ENCODE measurements at regions not wholly inside any gene's neighbourhood (a gene's known extent, or its start where the extent isn't known, plus 50 kb on each side); places are given as distances from the start of the nearest gene placed in this dataset.

DNA sequence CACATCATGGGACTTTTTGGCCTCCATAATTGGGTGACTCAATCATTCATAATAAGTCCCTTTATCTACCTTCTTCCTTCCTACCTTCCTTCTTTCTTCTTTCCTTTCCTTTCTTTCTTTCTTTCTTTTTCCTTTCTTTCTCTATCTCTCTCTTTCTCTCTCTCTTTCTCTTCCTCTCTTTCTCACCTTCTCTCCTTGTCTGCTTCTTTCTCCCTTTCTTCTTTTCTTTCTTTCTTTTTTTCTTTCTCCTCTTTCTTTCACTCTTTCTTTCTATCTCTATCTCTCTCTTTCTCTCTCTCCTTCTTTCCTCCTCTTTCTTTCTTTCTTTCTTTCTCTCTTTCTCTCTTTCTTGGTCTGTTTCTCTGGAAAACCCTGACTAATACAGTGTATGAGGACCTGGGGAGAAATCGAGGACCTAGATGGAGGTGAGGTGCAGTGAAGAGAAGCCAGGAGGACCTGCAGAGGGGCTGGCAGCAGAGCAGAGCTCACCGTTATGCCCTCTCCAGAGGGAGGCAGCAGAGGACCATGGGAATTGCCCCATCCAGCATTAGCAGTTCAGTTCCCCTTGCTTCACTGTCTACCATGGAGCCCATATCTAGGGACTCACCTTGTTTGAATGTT is 52.7 kb upstream of the BTRC start:
- TF ChIP-seq EZH2 (IDR thresholded peaks at IDR 0.05; ENCODE audit: low read length) = no peak
- TF ChIP-seq, protein P1, sequence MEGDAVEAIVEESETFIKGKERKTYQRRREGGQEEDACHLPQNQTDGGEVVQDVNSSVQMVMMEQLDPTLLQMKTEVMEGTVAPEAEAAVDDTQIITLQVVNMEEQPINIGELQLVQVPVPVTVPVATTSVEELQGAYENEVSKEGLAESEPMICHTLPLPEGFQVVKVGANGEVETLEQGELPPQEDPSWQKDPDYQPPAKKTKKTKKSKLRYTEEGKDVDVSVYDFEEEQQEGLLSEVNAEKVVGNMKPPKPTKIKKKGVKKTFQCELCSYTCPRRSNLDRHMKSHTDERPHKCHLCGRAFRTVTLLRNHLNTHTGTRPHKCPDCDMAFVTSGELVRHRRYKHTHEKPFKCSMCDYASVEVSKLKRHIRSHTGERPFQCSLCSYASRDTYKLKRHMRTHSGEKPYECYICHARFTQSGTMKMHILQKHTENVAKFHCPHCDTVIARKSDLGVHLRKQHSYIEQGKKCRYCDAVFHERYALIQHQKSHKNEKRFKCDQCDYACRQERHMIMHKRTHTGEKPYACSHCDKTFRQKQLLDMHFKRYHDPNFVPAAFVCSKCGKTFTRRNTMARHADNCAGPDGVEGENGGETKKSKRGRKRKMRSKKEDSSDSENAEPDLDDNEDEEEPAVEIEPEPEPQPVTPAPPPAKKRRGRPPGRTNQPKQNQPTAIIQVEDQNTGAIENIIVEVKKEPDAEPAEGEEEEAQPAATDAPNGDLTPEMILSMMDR (optimal IDR thresholded peaks at IDR 0.05 in 1 of 3, IDR thresholded peaks at IDR 0.05 in 1 of 3, conservative IDR thresholded peaks at IDR 0.05 in 1 of 3; ENCODE audit: extremely low read depth in 1 of 3, insufficient read depth in 2 of 3, low read length in 3 of 3) = peak; percentile 94 to 99 (median 97)
